Pons (tissue), 1 donor: ENCODE measurements at regions not wholly inside any gene's neighbourhood (a gene's known extent, or its start where the extent isn't known, plus 50 kb on each side); places are given as distances from the start of the nearest gene placed in this dataset.

ENCODE experiments used
- DNase-seq: peaks from one replicate; pipeline ENCODE4 v3.0.0-alpha.2; 2016; ENCODE audit warnings: low spot score

GRCh38 chr10:28783087-28783486 is 105.8 kb downstream of the BAMBI start:
- DNase-seq, result no peak

DNA sequence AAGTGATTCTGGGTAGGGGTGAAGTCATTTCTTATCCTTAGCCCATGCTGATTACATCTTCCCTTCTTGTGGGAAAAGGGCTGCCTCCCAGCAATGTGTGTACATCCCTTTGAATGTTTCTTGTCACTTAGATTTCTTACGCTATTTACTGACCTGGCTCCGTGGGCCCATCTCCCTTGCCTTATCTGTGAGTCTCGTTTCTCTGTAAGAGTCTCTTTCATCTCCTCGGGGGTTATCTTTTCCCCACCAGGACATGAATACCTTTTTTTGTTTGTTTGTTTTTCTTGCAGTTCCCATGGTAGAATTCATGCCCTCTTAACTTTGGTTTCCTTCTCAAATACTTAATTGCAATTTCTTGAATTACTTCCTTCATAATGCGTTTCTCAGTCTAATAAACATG is 107.7 kb downstream of the BAMBI start:
- DNase-seq, result no peak

DNA sequence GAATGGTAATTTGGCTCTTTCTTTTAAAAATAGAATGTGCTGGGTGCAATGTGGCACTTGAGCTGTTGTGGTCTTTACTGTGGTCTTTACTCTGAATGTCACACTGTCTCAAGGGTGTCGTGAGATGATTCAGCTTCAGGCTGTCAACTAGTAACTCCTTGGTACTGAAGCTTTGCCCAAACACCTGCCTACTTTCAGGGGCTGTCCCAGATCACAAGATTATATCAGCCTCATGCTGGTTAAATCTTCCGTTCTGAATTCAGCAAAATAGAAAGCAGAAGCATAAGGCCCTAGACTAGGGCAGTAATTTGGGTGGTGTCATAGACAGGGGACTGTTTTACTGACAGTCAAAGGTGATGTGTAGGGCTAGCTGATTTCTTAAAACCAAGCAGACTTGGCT is 110.9 kb downstream of the BAMBI start:
- DNase-seq, result no peak

GRCh38 chr10:28788762-28789161 is 111.4 kb downstream of the BAMBI start:
- peak; percentile 99 for DNase-seq

- peak; percentile 31 for DNase-seq
Measured at GRCh38 chr10:28790146-28790545, 112.8 kb downstream of the BAMBI start.

DNA sequence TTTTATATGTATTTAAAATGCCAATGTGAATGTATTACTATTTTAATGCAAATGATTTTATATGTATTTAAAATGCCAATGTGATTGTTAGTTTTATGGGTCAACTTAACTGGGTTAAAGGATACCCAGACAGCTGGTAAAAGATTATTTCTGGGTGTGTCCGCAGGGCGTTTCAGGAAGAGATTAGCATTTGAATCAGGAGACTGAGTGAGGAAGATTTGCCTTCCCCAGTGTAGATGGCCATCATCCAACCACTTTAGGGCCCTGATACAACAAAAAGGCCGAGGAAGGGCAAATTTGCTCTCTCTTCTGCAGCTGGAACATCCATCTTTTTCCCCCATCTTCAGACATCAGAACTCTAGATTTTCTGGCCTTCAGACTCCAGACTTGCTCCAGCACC is 116.2 kb downstream of the BAMBI start:
- DNase-seq, result no peak

DNA sequence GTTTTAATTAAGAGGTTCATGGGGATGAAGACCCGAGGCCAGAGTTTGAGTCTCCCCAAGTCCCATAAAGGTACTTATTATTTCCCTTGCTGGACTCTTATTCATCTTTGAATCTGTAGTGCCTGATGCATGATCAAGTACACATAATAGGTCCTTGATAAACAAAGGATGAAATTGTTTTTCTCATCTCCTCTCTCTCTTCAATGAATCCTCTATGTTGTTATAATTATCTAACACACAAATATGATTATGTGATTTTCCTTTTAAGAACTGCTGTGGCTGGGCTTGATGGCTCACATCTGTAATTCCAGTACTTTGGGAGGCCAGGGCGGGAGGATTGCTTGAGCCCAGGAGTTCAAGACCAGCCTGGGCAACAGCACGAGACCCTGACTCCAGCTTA is 117.7 kb downstream of the BAMBI start:
- peak; percentile 40 for DNase-seq

GRCh38 chr10:28796606-28797512 is 119.5 kb downstream of the BAMBI start:
- no peak for DNase-seq

GRCh38 chr10:28797904-28798371 is 120.6 kb downstream of the BAMBI start:
- DNase-seq, result peak; percentile 39

GRCh38 chr10:28798428-28798955 is 121.2 kb downstream of the BAMBI start:
- DNase-seq, result peak; percentile 68

- no peak for DNase-seq
Measured at GRCh38 chr10:28798964-28799363, 121.6 kb downstream of the BAMBI start.

DNA sequence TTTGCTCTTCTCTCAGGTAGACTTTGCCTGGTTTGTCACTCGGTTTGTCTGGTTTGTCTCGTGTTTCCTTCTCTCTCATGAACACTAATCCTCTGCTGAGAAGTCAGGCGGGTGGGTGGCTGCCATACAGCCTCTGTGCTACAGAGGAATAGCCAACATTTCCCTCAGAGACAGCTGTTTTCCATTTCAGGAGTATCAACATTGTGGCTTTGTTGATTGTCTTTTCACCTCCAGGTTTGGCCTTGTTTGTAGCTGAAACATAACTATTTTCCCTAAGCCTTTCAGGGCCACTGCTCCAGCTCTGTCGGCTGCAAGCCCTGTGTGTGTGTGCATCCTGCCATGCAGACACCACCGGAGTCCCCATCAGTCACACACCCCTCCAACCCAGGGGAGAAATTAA is 122.8 kb downstream of the BAMBI start:
- DNase-seq, result no peak

DNA sequence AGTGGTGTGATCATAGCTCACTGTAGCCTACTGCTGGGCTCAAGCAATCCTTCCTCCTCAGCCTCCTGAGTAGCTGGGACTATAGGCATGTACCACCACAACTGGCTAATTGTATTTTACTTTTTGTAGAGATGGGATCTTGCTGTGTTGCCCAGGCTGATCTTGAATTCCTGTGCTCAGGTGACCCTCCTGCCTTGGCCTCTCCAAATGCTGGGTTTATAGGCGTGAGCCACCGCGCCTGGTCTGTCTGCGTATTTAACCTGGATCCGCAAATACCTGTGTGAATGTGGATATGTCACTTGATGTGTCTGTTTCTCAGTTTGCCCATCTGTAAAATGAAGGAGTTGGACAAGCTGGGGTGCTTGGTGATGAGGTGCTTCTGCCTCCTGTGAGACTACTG is 123.9 kb downstream of the BAMBI start:
- DNase-seq, result no peak

DNA sequence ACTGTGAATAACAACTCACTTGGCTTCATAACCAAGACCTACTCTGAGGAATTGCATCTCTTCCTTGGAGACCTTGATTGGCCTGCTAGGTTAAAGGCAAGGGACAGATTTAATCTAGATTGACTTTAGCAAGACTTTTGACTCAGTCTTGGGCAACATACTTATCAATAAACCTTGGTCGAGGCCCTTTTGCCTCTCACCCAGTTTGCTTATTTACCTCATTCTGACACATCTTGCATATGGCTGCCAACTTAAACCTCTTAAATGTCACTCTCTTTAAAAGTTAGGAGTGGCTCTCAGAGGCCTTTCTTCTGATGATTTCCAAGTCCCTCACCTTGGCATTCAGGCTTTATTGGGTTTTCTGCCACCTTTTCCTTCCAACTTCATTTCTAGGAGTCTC is 124.5 kb downstream of the BAMBI start:
- no peak for DNase-seq

GRCh38 chr10:28805390-28805789 is 128.1 kb downstream of the BAMBI start:
- DNase-seq, result no peak

GRCh38 chr10:28806488-28806941 is 129.2 kb downstream of the BAMBI start:
- DNase-seq, result no peak

DNA sequence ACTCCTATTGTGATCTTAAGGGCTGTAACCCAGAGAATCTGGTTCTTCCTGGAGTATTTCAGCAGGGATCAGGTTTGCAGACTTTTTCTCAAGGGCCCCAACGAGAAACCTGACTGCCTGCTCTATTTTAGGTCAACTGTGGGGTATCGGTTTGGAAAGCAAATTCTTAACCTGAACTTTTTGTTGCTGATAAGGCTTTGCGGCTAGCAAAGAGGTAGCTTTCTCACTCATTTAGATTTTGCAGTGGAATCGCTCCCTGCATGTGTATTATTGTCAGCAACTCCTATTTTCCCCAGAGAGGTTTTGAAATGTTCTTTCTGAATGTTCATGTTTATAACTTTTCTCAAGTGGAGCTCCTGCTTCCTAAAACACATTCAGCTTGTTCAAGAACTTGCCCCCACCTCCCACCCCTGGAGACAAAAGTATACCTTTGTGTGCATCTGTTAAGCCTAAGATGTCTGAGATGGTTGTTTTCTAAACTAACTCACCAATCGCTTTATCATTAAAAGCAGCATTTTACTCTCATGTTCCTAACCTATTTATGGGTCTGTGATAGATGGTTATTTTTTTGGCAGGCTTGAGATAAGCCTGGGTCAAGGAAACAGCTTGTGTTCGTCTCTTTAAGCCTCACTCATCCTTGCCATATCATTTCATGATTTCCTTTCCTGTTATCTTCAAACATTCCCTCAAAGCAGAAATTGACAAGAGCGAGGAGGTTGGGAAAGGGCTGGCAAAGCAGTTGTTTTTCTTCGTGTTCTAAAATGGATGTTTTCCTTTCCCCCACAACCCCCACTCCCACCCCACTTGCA is 129.8 kb downstream of the BAMBI start:
- DNase-seq, result no peak

- no peak for DNase-seq
Measured at GRCh38 chr10:28807760-28808613, 130.7 kb downstream of the BAMBI start.

DNA sequence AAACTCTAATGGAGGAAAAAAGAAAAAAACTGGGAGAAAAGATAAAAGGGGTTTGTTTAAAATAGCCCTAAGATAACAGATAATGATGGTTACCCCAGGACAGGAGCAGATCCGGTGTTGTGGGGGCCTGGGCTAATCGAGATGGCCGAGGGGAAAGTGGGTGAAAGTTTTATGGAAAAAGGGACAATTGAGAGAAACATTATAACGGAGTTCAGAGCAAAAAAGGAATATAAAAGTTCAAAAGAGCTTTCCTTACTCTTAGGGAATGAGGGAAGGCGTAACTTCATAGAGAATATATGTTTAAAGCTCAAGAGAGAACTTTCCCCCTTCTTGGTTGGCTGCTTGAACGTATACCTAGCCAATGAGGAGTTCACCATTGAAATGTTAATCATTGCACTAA is 131.4 kb downstream of the BAMBI start:
- DNase-seq, result no peak

- no peak for DNase-seq
Measured at GRCh38 chr10:28810057-28810870, 132.9 kb downstream of the BAMBI start.
